ENCODE measurements at regions not wholly inside any gene's neighbourhood (a gene's known extent, or its start where the extent isn't known, plus 50 kb on each side); places are given as distances from the start of the nearest gene placed in this dataset.

GRCh38 chr4:155530290-155530689, 136.4 kb upstream of the GUCY1A1 start:
- TF ChIP-seq POLR2AphosphoS5 (IDR thresholded peaks at IDR 0.05): no peak
- no peak for TF ChIP-seq POLR2A (IDR thresholded peaks at IDR 0.05)
- no peak for TF ChIP-seq CTCF (IDR thresholded peaks at IDR 0.05)
